HepG2 (cell line): ENCODE measurements at regions not wholly inside any gene's neighbourhood (a gene's known extent, or its start where the extent isn't known, plus 50 kb on each side); places are given as distances from the start of the nearest gene placed in this dataset.

Experiments used
- ATAC-seq: fragments of 200-7000 bp; cut with Tn5 transposase; 3 replicates; pipeline ENCODE4 v1.9.1; 2020; ENCODE audit warnings: mild to moderate bottlenecking, moderate library complexity
- BruUV-seq: library from RNA; stranded (reverse); fragments of 400-500 nt; replicated peaks from 2 replicates; lab custom pipeline; 2021; lab: Mats Ljungman, UMichigan
- CTCF ChIA-PET: fragments of 300-600 bp; formaldehyde crosslinking; extraction: SDS; loops from one replicate; lab custom pipeline; 2021; ENCODE audit warnings: low total read pairs, inconsistent platforms, low intra/inter-chr PET ratio; lab: Yijun Ruan, JAX
- POLR2A ChIA-PET: fragments of 350-600 bp; sonication (Branson Sonifier 250); formaldehyde crosslinking; loops from one replicate; lab custom pipeline; 2020; ENCODE audit warnings: antibody characterized with exemption, inconsistent platforms; lab: Yijun Ruan, JAX
- DNase-seq: peaks from one replicate; pipeline ENCODE4 v3.0.0-alpha.2; 2015; ENCODE audit warnings: low spot score
- FAIRE-seq: peaks from 3 replicates; lab custom pipeline; 2011; peaks lifted over from hg19 to GRCh38; lab: Jason Lieb, UNC
- H2AFZ ChIP-seq: one replicate; pipeline ENCODE4 v1.6.1; 2011; ENCODE audit warnings: low read length, inconsistent platforms
- H3K27ac ChIP-seq: fragments of 300-600 bp; 3 replicates; pipeline ENCODE4 v1.8.0; 2011; ENCODE audit warnings: mixed run types, mild to moderate bottlenecking, mixed read lengths, low read length, inconsistent platforms; ENCODE audit not compliant: insufficient read depth; ENCODE audit errors: extremely low read length
- H3K27me3 ChIP-seq, 2 experiments: fragments of 200-600 bp in 1 of 2; 2 replicates in 1 of 2; 3 replicates in 1 of 2; pipeline versions ENCODE4 v1.6.0 to v1.8.0; 2011; ENCODE audit warnings: low read length in 2 of 2, mild to moderate bottlenecking in 2 of 2, moderate library complexity in 2 of 2, inconsistent platforms in 1 of 2; ENCODE audit not compliant: insufficient read depth in 2 of 2, control insufficient read depth in 1 of 2
- H3K36me3 ChIP-seq, 2 experiments: fragments of 200-600 bp in 1 of 2; replicated peaks in 1 of 2; 2 replicates in 1 of 2; 3 replicates in 1 of 2; pipeline versions ENCODE4 v1.5.1 to v1.8.0; 2011; ENCODE audit warnings: low read length in 2 of 2, inconsistent platforms in 1 of 2; ENCODE audit not compliant: insufficient read depth in 2 of 2, control insufficient read depth in 1 of 2
- H3K4me1 ChIP-seq: 2 replicates; pipeline ENCODE4 v1.5.1; 2012; ENCODE audit warnings: low read length, inconsistent platforms; ENCODE audit not compliant: insufficient read depth
- H3K4me2 ChIP-seq: 2 replicates; pipeline ENCODE4 v1.6.0; 2011; ENCODE audit warnings: low read depth, low read length, inconsistent platforms
- H3K4me3 ChIP-seq, 3 experiments: fragments of 200-600 bp in 1 of 3; sonication (generic), shearing (Covaris generic) in 1 of 3; replicated peaks in 1 of 3; 2 replicates each; pipeline ENCODE4 v1.5.1; 2011 to 2016; ENCODE audit warnings: low read length in 3 of 3, inconsistent platforms in 2 of 3, low read depth in 2 of 3, mild to moderate bottlenecking in 2 of 3, control low read depth in 1 of 3, mixed read lengths in 1 of 3; ENCODE audit not compliant: insufficient read depth in 1 of 3
- H3K79me2 ChIP-seq: one replicate; pipeline ENCODE4 v1.6.1; 2011; ENCODE audit warnings: low read length, inconsistent platforms; ENCODE audit not compliant: insufficient read depth
- H3K9ac ChIP-seq: 2 replicates; pipeline ENCODE4 v1.6.0; 2011; ENCODE audit warnings: mild to moderate bottlenecking, low read depth, low read length, inconsistent platforms; ENCODE audit not compliant: insufficient read depth
- H3K9me3 ChIP-seq: 2 replicates; pipeline ENCODE4 v1.5.1; 2012; ENCODE audit warnings: mild to moderate bottlenecking, low read length
- H4K20me1 ChIP-seq: 2 replicates; pipeline ENCODE4 v1.6.0; 2011; ENCODE audit warnings: inconsistent platforms, mild to moderate bottlenecking, low read length, moderate library complexity; ENCODE audit not compliant: insufficient read depth
- CENPT ChIP-seq: sonication (generic); formaldehyde crosslinking; IDR thresholded peaks from 2 replicates; pipeline ENCODE4 v1.8.0; 2022; ENCODE audit warnings: low read depth, mild to moderate bottlenecking, moderate library complexity, missing genetic modification reagents
- ERF ChIP-seq: IDR thresholded peaks from 2 replicates; pipeline ENCODE4 v1.6.1; 2018; ENCODE audit warnings: missing biosample characterization, missing genetic modification reagents
- HNRNPUL1 ChIP-seq: fragments of 200-400 bp; formaldehyde crosslinking; IDR thresholded peaks from 2 replicates; pipeline ENCODE4 v1.6.1; 2017; ENCODE audit warnings: low read depth, mild to moderate bottlenecking, low read length, moderate library complexity
- KDM2A ChIP-seq: sonication (generic); formaldehyde crosslinking; IDR thresholded peaks from 2 replicates; pipeline ENCODE4 v1.4.0; 2020; ENCODE audit warnings: low read depth, missing genetic modification reagents, borderline replicate concordance
- PATZ1 ChIP-seq: sonication (generic); formaldehyde crosslinking; IDR thresholded peaks from 2 replicates; pipeline ENCODE4 v1.4.0; 2020; ENCODE audit warnings: missing genetic modification reagents
- RBM22 ChIP-seq: fragments of 200-400 bp; formaldehyde crosslinking; optimal IDR thresholded peaks from 2 replicates; pipeline ENCODE3; 2017; ENCODE audit warnings: mild to moderate bottlenecking, low read length, moderate library complexity
- RELA ChIP-seq: sonication (generic); formaldehyde crosslinking; IDR thresholded peaks from 2 replicates; pipeline ENCODE4 v1.4.0; 2020; ENCODE audit warnings: missing genetic modification reagents
- SMAD3 ChIP-seq: sonication (generic); formaldehyde crosslinking; IDR thresholded peaks from 2 replicates; pipeline ENCODE4 v1.4.0; 2020; ENCODE audit warnings: missing genetic modification reagents
- SNRNP70 ChIP-seq: fragments of 200-400 bp; formaldehyde crosslinking; IDR thresholded peaks from 2 replicates; pipeline ENCODE4 v1.6.1; 2017; ENCODE audit warnings: mild to moderate bottlenecking, low read depth, low read length, moderate library complexity
- ZNF512B ChIP-seq: sonication (generic); formaldehyde crosslinking; IDR thresholded peaks from 2 replicates; pipeline ENCODE4 v1.5.1; 2020; ENCODE audit warnings: missing genetic modification reagents, mild to moderate bottlenecking, borderline replicate concordance
- ZNF614 ChIP-seq: IDR thresholded peaks from 2 replicates; pipeline ENCODE4 v1.6.1; 2018; ENCODE audit warnings: missing biosample characterization, missing genetic modification reagents, inconsistent platforms, borderline replicate concordance
- ZNF615 ChIP-seq: sonication (generic); formaldehyde crosslinking; IDR thresholded peaks from 2 replicates; pipeline ENCODE4 v1.5.0; 2020; ENCODE audit warnings: mild to moderate bottlenecking, missing genetic modification reagents, borderline replicate concordance
- ZNF776 ChIP-seq: sonication (generic); formaldehyde crosslinking; IDR thresholded peaks from 2 replicates; pipeline ENCODE4 v1.4.0; 2020; ENCODE audit warnings: mild to moderate bottlenecking, missing genetic modification reagents
- ZNF850 ChIP-seq: sonication (generic); formaldehyde crosslinking; conservative IDR thresholded peaks from 2 replicates; pipeline ENCODE4 v1.9.0; 2021; ENCODE audit warnings: mild to moderate bottlenecking, missing genetic modification reagents
- WGBS: methylation state at CpG from one replicate; pipeline ENCODE4 v1.1.6; 2017; ENCODE audit warnings: low lambda C conversion rate; 5-methylcytosine and 5-hydroxymethylcytosine counted together
- in situ Hi-C: cut with HindIII; loops from 2 replicates; pipeline ENCODE4 v1.10.0; 2017; ENCODE audit warnings: low pct_unique_long_range_greater_than_20kb; ENCODE audit not compliant: extremely low pct_ligation_motif_present
- intact Hi-C: fragments of 100-400 bp; cut with micrococcal nuclease; formaldehyde crosslinking; loops from one replicate; pipeline ENCODE4 v1.10.0; 2022; ENCODE audit not compliant: unreplicated experiment
- TF ChIP-seq, protein P1 (sequence below): sonication (generic); formaldehyde crosslinking; IDR thresholded peaks from 2 replicates; pipeline ENCODE4 v1.5.0; 2020; ENCODE audit warnings: mild to moderate bottlenecking, missing genetic modification reagents
- TF ChIP-seq, protein P2 (sequence below): sonication (generic); formaldehyde crosslinking; IDR thresholded peaks from 2 replicates; pipeline ENCODE4 v1.5.1; 2020; ENCODE audit warnings: missing genetic modification reagents, mild to moderate bottlenecking, borderline replicate concordance

GRCh38 chr9:135340143-135340655, 139.4 kb upstream of the PPP1R26 start:
- H3K27ac ChIP-seq = no peak overlapping the region
- POLR2A ChIA-PET = no interaction called here
- no TSS peak for BruUV-seq
- FAIRE-seq (no peak), ATAC-seq (no peak), DNase-seq (no peak)
- H3K79me2 ChIP-seq = no peaks in the 10 kb centered on the region
- no peak overlapping the region for H3K4me2 ChIP-seq
- H2AFZ ChIP-seq = no peak overlapping the region
- H3K36me3 ChIP-seq = no peaks in the 10 kb centered on the region
- peaks cover 4% of the 10 kb centered on the region; the same call in 1 of the 2 replicates for H4K20me1 ChIP-seq
- CTCF ChIA-PET = no interaction called here
- in situ Hi-C loops (no loop called here), intact Hi-C loops (no loop called here)
- peaks cover 13 to 52% of the 10 kb centered on the region in 2 experiments for H3K27me3 ChIP-seq
- H3K4me3 ChIP-seq = no peak overlapping the region
- H3K9ac ChIP-seq = no peak overlapping the region
- WGBS = 12% methylated on average over 12 of the region's 12 CpGs
- no peaks in the 10 kb centered on the region for H3K9me3 ChIP-seq
- H3K4me1 ChIP-seq = no peaks in the 10 kb centered on the region
- TF ChIP-seq KDM2A (CRISPR knock-in tag) (no peak), RBM22 (no peak), ZNF615 (CRISPR knock-in tag) (no peak), ZNF614 (CRISPR knock-in tag) (no peak), ERF (CRISPR knock-in tag) (no peak), ZNF850 (no peak), SNRNP70 (no peak), ZNF776 (no peak), HNRNPUL1 (no peak), CENPT (CRISPR knock-in tag) (no peak), SMAD3 (CRISPR knock-in tag) (no peak), RELA (CRISPR knock-in tag) (no peak), ZNF512B (CRISPR knock-in tag) (no peak), PATZ1 (no peak)
- TF ChIP-seq, protein P1, sequence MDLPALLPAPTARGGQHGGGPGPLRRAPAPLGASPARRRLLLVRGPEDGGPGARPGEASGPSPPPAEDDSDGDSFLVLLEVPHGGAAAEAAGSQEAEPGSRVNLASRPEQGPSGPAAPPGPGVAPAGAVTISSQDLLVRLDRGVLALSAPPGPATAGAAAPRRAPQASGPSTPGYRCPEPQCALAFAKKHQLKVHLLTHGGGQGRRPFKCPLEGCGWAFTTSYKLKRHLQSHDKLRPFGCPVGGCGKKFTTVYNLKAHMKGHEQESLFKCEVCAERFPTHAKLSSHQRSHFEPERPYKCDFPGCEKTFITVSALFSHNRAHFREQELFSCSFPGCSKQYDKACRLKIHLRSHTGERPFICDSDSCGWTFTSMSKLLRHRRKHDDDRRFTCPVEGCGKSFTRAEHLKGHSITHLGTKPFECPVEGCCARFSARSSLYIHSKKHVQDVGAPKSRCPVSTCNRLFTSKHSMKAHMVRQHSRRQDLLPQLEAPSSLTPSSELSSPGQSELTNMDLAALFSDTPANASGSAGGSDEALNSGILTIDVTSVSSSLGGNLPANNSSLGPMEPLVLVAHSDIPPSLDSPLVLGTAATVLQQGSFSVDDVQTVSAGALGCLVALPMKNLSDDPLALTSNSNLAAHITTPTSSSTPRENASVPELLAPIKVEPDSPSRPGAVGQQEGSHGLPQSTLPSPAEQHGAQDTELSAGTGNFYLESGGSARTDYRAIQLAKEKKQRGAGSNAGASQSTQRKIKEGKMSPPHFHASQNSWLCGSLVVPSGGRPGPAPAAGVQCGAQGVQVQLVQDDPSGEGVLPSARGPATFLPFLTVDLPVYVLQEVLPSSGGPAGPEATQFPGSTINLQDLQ (CRISPR knock-in tag) = no peak
- TF ChIP-seq, protein P2, sequence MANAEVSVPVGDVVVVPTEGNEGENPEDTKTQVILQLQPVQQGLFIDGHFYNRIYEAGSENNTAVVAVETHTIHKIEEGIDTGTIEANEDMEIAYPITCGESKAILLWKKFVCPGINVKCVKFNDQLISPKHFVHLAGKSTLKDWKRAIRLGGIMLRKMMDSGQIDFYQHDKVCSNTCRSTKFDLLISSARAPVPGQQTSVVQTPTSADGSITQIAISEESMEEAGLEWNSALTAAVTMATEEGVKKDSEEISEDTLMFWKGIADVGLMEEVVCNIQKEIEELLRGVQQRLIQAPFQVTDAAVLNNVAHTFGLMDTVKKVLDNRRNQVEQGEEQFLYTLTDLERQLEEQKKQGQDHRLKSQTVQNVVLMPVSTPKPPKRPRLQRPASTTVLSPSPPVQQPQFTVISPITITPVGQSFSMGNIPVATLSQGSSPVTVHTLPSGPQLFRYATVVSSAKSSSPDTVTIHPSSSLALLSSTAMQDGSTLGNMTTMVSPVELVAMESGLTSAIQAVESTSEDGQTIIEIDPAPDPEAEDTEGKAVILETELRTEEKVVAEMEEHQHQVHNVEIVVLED (CRISPR knock-in tag) = no peak
